HCT116 (cell line): ENCODE measurements at regions not wholly inside any gene's neighbourhood (a gene's known extent, or its start where the extent isn't known, plus 50 kb on each side); places are given as distances from the start of the nearest gene placed in this dataset.

Experiments
- ATAC-seq: fragments of 200-7000 bp; cut with Tn5 transposase; 2 replicates; pipeline ENCODE4 v1.9.1; 2020; ENCODE audit warnings: mild to moderate bottlenecking, moderate library complexity
- BruUV-seq: library from RNA; stranded (reverse); fragments of 400-500 nt; replicated peaks from 2 replicates; lab custom pipeline; 2021; lab: Mats Ljungman, UMichigan
- CTCF ChIA-PET: fragments of 300-600 bp; sonication (Branson Sonifier 250); formaldehyde crosslinking; loops from one replicate; lab custom pipeline; 2021; ENCODE audit warnings: antibody characterized with exemption; lab: Charles Lee
- POLR2A ChIA-PET: fragments of 300-600, 350-600 bp; sonication (Branson Sonifier 250); formaldehyde crosslinking; loops from one replicate; lab custom pipeline; 2021; ENCODE audit warnings: antibody characterized with exemption; lab: Charles Lee
- RAD21 ChIA-PET, 2 experiments: fragments of 300-600 bp; sonication (Branson Sonifier 250); formaldehyde crosslinking; loops; one replicate each; lab custom pipeline; 2023; ENCODE audit warnings: low total read pairs in 2 of 2; ENCODE audit not compliant: uncharacterized antibody in 2 of 2, unreplicated experiment in 2 of 2, low non-redundant PET in 1 of 2; lab: Charles Lee
- DNase-seq: peaks from one replicate; pipeline ENCODE4 v3.0.0-alpha.2; 2010; ENCODE audit warnings: low read depth, low spot score
- H2AFZ ChIP-seq: fragments of 200-600 bp; shearing (Covaris generic), sonication (generic); 2 replicates; pipeline ENCODE4 v1.6.1; 2017; ENCODE audit warnings: low read depth, mixed run types, mixed read lengths, antibody characterized with exemption, low read length; ENCODE audit not compliant: poor library complexity, severe bottlenecking
- H3K27ac ChIP-seq: 2 replicates; pipeline ENCODE4 v1.5.1; 2012; ENCODE audit warnings: low read depth, low read length
- H3K27me3 ChIP-seq: fragments of 200-600 bp; sonication (generic); 2 replicates; pipeline ENCODE4 v1.6.1; 2016; ENCODE audit warnings: mixed run types, low read length, mixed read lengths; ENCODE audit not compliant: insufficient read depth
- H3K36me3 ChIP-seq, 2 experiments: fragments of 200-500 bp in 1 of 2; fragments of 200-600 bp in 1 of 2; sonication (Bioruptor generic) in 1 of 2; sonication (generic) in 1 of 2; 2 replicates each; pipeline versions ENCODE4 v1.5.1 to v1.6.1; 2014 to 2016; ENCODE audit warnings: low read length in 2 of 2, inconsistent platforms in 1 of 2, mixed read lengths in 1 of 2, mixed run types in 1 of 2; ENCODE audit not compliant: insufficient read depth in 2 of 2, control insufficient read depth in 1 of 2
- H3K4me1 ChIP-seq, 2 experiments: fragments of 200-600 bp in 1 of 2; sonication (generic) in 1 of 2; 2 replicates each; pipeline versions ENCODE4 v1.5.1 to v1.6.1; 2012 to 2017; ENCODE audit warnings: low read length in 2 of 2, inconsistent platforms in 1 of 2, mild to moderate bottlenecking in 1 of 2, mixed read lengths in 1 of 2, mixed run types in 1 of 2, moderate library complexity in 1 of 2; ENCODE audit not compliant: insufficient read depth in 2 of 2, control insufficient read depth in 1 of 2
- H3K4me2 ChIP-seq: fragments of 200-600 bp; sonication (generic); 2 replicates; pipeline ENCODE4 v1.6.1; 2017; ENCODE audit warnings: mixed run types, low read length, mixed read lengths
- H3K4me3 ChIP-seq, 2 experiments: fragments of 200-600 bp in 1 of 2; sonication (generic) in 1 of 2; replicated peaks in 1 of 2; 2 replicates each; pipeline ENCODE4 v1.5.1; 2011 to 2016; ENCODE audit warnings: low read length in 2 of 2, control low read depth in 1 of 2, low read depth in 1 of 2, mild to moderate bottlenecking in 1 of 2, mixed read lengths in 1 of 2, mixed run types in 1 of 2
- H3K79me2 ChIP-seq: fragments of 200-600 bp; sonication (generic); 2 replicates; pipeline ENCODE4 v1.6.1; 2017; ENCODE audit warnings: mild to moderate bottlenecking, mixed run types, low read length, moderate library complexity, mixed read lengths; ENCODE audit not compliant: insufficient read depth
- H3K9ac ChIP-seq: fragments of 200-600 bp; sonication (generic); 2 replicates; pipeline ENCODE4 v1.6.1; 2016; ENCODE audit warnings: low read length, mixed read lengths
- H3K9me2 ChIP-seq: fragments of 200-600 bp; sonication (generic), shearing (Covaris generic); 2 replicates; pipeline ENCODE4 v1.6.1; 2017; ENCODE audit warnings: mixed run types, mild to moderate bottlenecking, moderate library complexity; ENCODE audit not compliant: insufficient read depth
- H3K9me3 ChIP-seq, 2 experiments: fragments of 200-500 bp in 1 of 2; fragments of 200-600 bp in 1 of 2; sonication (Bioruptor generic) in 1 of 2; sonication (generic) in 1 of 2; 2 replicates each; pipeline ENCODE4 v1.6.1; 2014 to 2017; ENCODE audit warnings: low read length in 2 of 2, mixed read lengths in 2 of 2, inconsistent platforms in 1 of 2, low read depth in 1 of 2, mild to moderate bottlenecking in 1 of 2, mixed run types in 1 of 2, moderate library complexity in 1 of 2; ENCODE audit not compliant: control insufficient read depth in 1 of 2, insufficient read depth in 1 of 2
- H4K20me1 ChIP-seq: fragments of 200-600 bp; sonication (generic), shearing (Covaris generic); 2 replicates; pipeline ENCODE4 v1.6.1; 2017; ENCODE audit warnings: mixed run types, mild to moderate bottlenecking, moderate library complexity; ENCODE audit not compliant: insufficient read depth
- ATF3 ChIP-seq: IDR thresholded peaks from 2 replicates; pipeline ENCODE4 v1.6.1; 2012
- CBX3 ChIP-seq: IDR thresholded peaks from 2 replicates; pipeline ENCODE4 v1.6.1; 2012; ENCODE audit warnings: low read depth
- CEBPB ChIP-seq: IDR thresholded peaks from 2 replicates; pipeline ENCODE4 v1.6.1; 2012; ENCODE audit warnings: low read depth
- CTCF ChIP-seq, 3 experiments: fragments of 200-600 bp in 1 of 3; sonication (generic) in 1 of 3; IDR thresholded peaks in 2 of 3; conservative IDR thresholded peaks in 1 of 3; 2 replicates each; pipeline ENCODE4 v1.5.1; 2012 to 2017; ENCODE audit warnings: low read depth in 2 of 3, low read length in 2 of 3, antibody characterized with exemption in 1 of 3, borderline replicate concordance in 1 of 3, control low read depth in 1 of 3, mild to moderate bottlenecking in 1 of 3, mixed read lengths in 1 of 3, mixed run types in 1 of 3, moderate library complexity in 1 of 3; ENCODE audit not compliant: insufficient read depth in 1 of 3
- ELF1 ChIP-seq: IDR thresholded peaks from 2 replicates; pipeline ENCODE4 v1.6.1; 2012; ENCODE audit warnings: low read depth, borderline replicate concordance
- EZH2phosphoT487 ChIP-seq: fragments of 200-600 bp; IDR thresholded peaks from 2 replicates; pipeline ENCODE4 v1.6.1; 2018; ENCODE audit warnings: antibody characterized with exemption, borderline replicate concordance
- FOSL1 ChIP-seq: IDR thresholded peaks from 2 replicates; pipeline ENCODE4 v1.6.1; 2012; ENCODE audit warnings: low read depth
- JUND ChIP-seq: IDR thresholded peaks from 2 replicates; pipeline ENCODE4 v1.6.1; 2012
- POLR2A ChIP-seq: IDR thresholded peaks from 2 replicates; pipeline ENCODE4 v1.7.0; 2011; ENCODE audit warnings: borderline replicate concordance; ENCODE audit not compliant: insufficient read depth, insufficient read length; ENCODE audit errors: extremely low read depth
- POLR2AphosphoS5 ChIP-seq: IDR thresholded peaks from 2 replicates; pipeline ENCODE4 v1.6.1; 2011; ENCODE audit warnings: mild to moderate bottlenecking, low read depth, low read length, moderate library complexity
- RAD21 ChIP-seq: IDR thresholded peaks from 2 replicates; pipeline ENCODE4 v1.6.1; 2012; ENCODE audit warnings: low read depth, mild to moderate bottlenecking
- SIN3A ChIP-seq: IDR thresholded peaks from 2 replicates; pipeline ENCODE4 v1.6.1; 2012; ENCODE audit warnings: low read depth
- SP1 ChIP-seq: IDR thresholded peaks from 2 replicates; pipeline ENCODE4 v1.6.1; 2012; ENCODE audit warnings: low read depth
- TCF7L2 ChIP-seq: IDR thresholded peaks from 2 replicates; pipeline ENCODE4 v1.7.0; 2011; ENCODE audit warnings: borderline replicate concordance, inconsistent platforms; ENCODE audit not compliant: insufficient read depth, insufficient read length; ENCODE audit errors: extremely low read depth
- ZBTB33 ChIP-seq: IDR thresholded peaks from 2 replicates; pipeline ENCODE4 v1.6.1; 2011; ENCODE audit warnings: mild to moderate bottlenecking, low read length, moderate library complexity; ENCODE audit not compliant: insufficient replicate concordance; ENCODE audit errors: extremely low read depth
- ZFX ChIP-seq: fragments of 450-650 bp; IDR thresholded peaks from 2 replicates; pipeline ENCODE4 v1.6.1; 2017
- ZNF274 ChIP-seq: fragments of 200-500 bp; sonication (Bioruptor generic); IDR thresholded peaks from 2 replicates; pipeline ENCODE4 v1.6.1; 2014; ENCODE audit warnings: mild to moderate bottlenecking, low read depth, low read length, inconsistent platforms
- intact Hi-C: fragments of 100-400 bp; cut with micrococcal nuclease; formaldehyde crosslinking; loops from 2 replicates; pipeline ENCODE4 v1.10.0; 2022
- TF ChIP-seq, protein P1 (sequence below): IDR thresholded peaks from 2 replicates; pipeline ENCODE4 v1.6.1; 2012

GRCh38 chr15:96565266-96565665 lies 234.8 kb downstream of the NR2F2 start:
- Histone ChIP-seq H3K79me2 (no peaks in the 10 kb centered on the region), H3K27ac (no peak overlapping the region), H2AFZ (no peak overlapping the region), H4K20me1 (no peaks in the 10 kb centered on the region), H3K36me3 (no peaks in the 10 kb centered on the region), H3K9me3 (no peaks in the 10 kb centered on the region), H3K4me2 (no peak overlapping the region), H3K4me3 (no peak overlapping the region), H3K9me2 (no peaks in the 10 kb centered on the region), H3K4me1 (no peaks in the 10 kb centered on the region), H3K9ac (no peak overlapping the region), H3K27me3 (peaks cover 17% of the 10 kb centered on the region; the same call in 1 of the 2 replicates)
- ATAC-seq (no peak), DNase-seq (no peak)
- TF ChIP-seq FOSL1 (no peak), ZFX (no peak), ZNF274 (no peak), POLR2A (no peak), TCF7L2 (no peak), ZBTB33 (no peak), POLR2AphosphoS5 (no peak), ATF3 (no peak), SIN3A (no peak), CBX3 (no peak), RAD21 (no peak), CTCF (IDR thresholded peaks at IDR 0.05 in 2 of 3, conservative IDR thresholded peaks at IDR 0.05 in 1 of 3; ENCODE audit: borderline replicate concordance in 1 of 3, insufficient read depth in 1 of 3, low read depth in 2 of 3, low read length in 2 of 3) (no peak), ELF1 (no peak), CEBPB (no peak), EZH2phosphoT487 (no peak), JUND (no peak), SP1 (no peak)
- TF ChIP-seq, protein P1, sequence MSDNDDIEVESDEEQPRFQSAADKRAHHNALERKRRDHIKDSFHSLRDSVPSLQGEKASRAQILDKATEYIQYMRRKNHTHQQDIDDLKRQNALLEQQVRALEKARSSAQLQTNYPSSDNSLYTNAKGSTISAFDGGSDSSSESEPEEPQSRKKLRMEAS, result no peak
- ChIA-PET CTCF (no interaction called here), RAD21 (no interaction called here), POLR2A (no interaction called here)
- no TSS peak for BruUV-seq
- intact Hi-C loops, result no loop called here
